Hepatocyte (in vitro differentiated cells): ENCODE measurements at regions not wholly inside any gene's neighbourhood (a gene's known extent, or its start where the extent isn't known, plus 50 kb on each side); places are given as distances from the start of the nearest gene placed in this dataset.

ENCODE experiments used
- DNase-seq: peaks from one replicate; pipeline ENCODE4 v3.0.0-alpha.2; 2016; ENCODE audit warnings: low spot score
- H2AFZ ChIP-seq: fragments of 200-600 bp; sonication (generic); 2 replicates; pipeline ENCODE4 v1.6.0; 2016; ENCODE audit warnings: antibody characterized with exemption, mild to moderate bottlenecking
- H3K27ac ChIP-seq: fragments of 200-600 bp; sonication (generic); 2 replicates; pipeline ENCODE4 v1.5.1; 2016; ENCODE audit warnings: mild to moderate bottlenecking
- H3K27me3 ChIP-seq: fragments of 200-600 bp; sonication (generic); 2 replicates; pipeline ENCODE4 v1.6.1; 2016
- H3K36me3 ChIP-seq: fragments of 200-600 bp; sonication (generic); replicated peaks from 2 replicates; pipeline ENCODE4 v1.5.1; 2016; ENCODE audit warnings: low read depth; ENCODE audit not compliant: insufficient read depth
- H3K4me1 ChIP-seq: fragments of 200-600 bp; sonication (generic); 2 replicates; pipeline ENCODE4 v1.5.1; 2016; ENCODE audit warnings: mild to moderate bottlenecking, moderate library complexity; ENCODE audit not compliant: insufficient read depth
- H3K4me2 ChIP-seq: fragments of 200-600 bp; sonication (generic); 2 replicates; pipeline ENCODE4 v1.6.0; 2016
- H3K4me3 ChIP-seq: fragments of 200-600 bp; sonication (generic); 2 replicates; pipeline ENCODE4 v1.5.1; 2016; ENCODE audit warnings: mild to moderate bottlenecking
- H3K79me2 ChIP-seq: fragments of 200-600 bp; sonication (generic); 2 replicates; pipeline ENCODE4 v1.6.0; 2017; ENCODE audit warnings: mild to moderate bottlenecking
- H3K9me2 ChIP-seq: fragments of 200-600 bp; sonication (generic); replicated peaks from 2 replicates; pipeline ENCODE4 v1.6.0; 2017; ENCODE audit warnings: mild to moderate bottlenecking; ENCODE audit not compliant: insufficient read depth
- H3K9me3 ChIP-seq: fragments of 200-600 bp; sonication (generic); 2 replicates; pipeline ENCODE4 v1.5.1; 2016; ENCODE audit warnings: low read depth, mild to moderate bottlenecking
- H4K20me1 ChIP-seq: fragments of 200-600 bp; sonication (generic); 2 replicates; pipeline ENCODE4 v1.6.0; 2016; ENCODE audit warnings: mild to moderate bottlenecking; ENCODE audit not compliant: insufficient read depth, poor library complexity, severe bottlenecking
- CTCF ChIP-seq: fragments of 200-600 bp; sonication (generic); IDR thresholded peaks from 2 replicates; pipeline ENCODE4 v1.5.1; 2016; ENCODE audit warnings: antibody characterized with exemption, mild to moderate bottlenecking; ENCODE audit not compliant: poor library complexity
- EZH2 ChIP-seq: fragments of 200-600 bp; sonication (generic); IDR thresholded peaks from 2 replicates; pipeline ENCODE4 v1.6.1; 2016; ENCODE audit warnings: antibody characterized with exemption, mild to moderate bottlenecking, borderline replicate concordance
- EZH2phosphoT487 ChIP-seq: fragments of 200-600 bp; sonication (generic); IDR thresholded peaks from one replicate; pipeline ENCODE4 v1.6.1; 2018; ENCODE audit warnings: antibody characterized with exemption, mild to moderate bottlenecking, low read depth, moderate library complexity; ENCODE audit not compliant: unreplicated experiment, severe bottlenecking
- WGBS: methylation state at CpG from one replicate; pipeline ENCODE4 v1.1.6; 2016; ENCODE audit warnings: low lambda C conversion rate; ENCODE audit errors: missing lambda C conversion rate; 5-methylcytosine and 5-hydroxymethylcytosine counted together

GRCh38 chr5:28403846-28404245, 1365.5 kb upstream of the CDH9 start:
- no peak overlapping the region for H3K4me3 ChIP-seq
- no peaks in the 10 kb centered on the region for H3K79me2 ChIP-seq
- no peak for TF ChIP-seq EZH2
- no peaks in the 10 kb centered on the region for H4K20me1 ChIP-seq
- H3K27ac ChIP-seq: no peak overlapping the region
- H3K9me3 ChIP-seq: no peaks in the 10 kb centered on the region
- H3K4me1 ChIP-seq: no peaks in the 10 kb centered on the region
- H2AFZ ChIP-seq: no peak overlapping the region
- no peaks in the 10 kb centered on the region for H3K36me3 ChIP-seq
- H3K27me3 ChIP-seq: no peaks in the 10 kb centered on the region
- H3K4me2 ChIP-seq: no peak overlapping the region
- WGBS: 63% methylated on average over 5 of the region's 5 CpGs
- DNase-seq: no peak
- H3K9me2 ChIP-seq: no peaks in the 10 kb centered on the region

GRCh38 chr5:28402590-28403301, 1364.4 kb upstream of the CDH9 start:
- Histone ChIP-seq H3K9me3 (no peaks in the 10 kb centered on the region), H2AFZ (no peak overlapping the region), H3K27me3 (no peaks in the 10 kb centered on the region), H3K4me3 (no peak overlapping the region), H3K79me2 (no peaks in the 10 kb centered on the region), H3K4me2 (no peak overlapping the region), H3K4me1 (peaks cover 8% of the 10 kb centered on the region), H3K27ac (no peak overlapping the region), H4K20me1 (no peaks in the 10 kb centered on the region), H3K9me2 (no peaks in the 10 kb centered on the region), H3K36me3 (no peaks in the 10 kb centered on the region)
- TF ChIP-seq CTCF (no peak), EZH2 (no peak), EZH2phosphoT487 (no peak)
- no peak for DNase-seq
- WGBS: 84% methylated on average over 3 of the region's 3 CpGs

DNA sequence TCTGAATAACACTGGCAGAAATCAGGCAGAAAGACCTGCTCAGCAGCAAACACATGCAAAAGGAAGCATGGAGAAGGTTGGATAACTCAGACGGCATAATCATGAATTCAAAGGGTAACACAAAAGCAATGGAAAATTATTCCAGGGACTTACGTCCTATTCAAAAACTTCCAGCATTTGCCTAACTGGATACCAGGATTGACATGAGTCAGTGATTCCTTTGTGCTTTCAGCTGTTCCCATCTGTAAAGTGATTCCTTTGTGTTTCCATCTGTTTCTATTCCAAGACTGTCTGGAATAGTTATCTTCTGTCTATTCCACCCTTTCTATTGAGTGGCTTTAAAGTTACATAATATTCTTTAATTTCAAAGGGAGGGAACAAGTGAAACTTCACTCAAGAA, 1361.7 kb upstream of the CDH9 start:
- DNase-seq: no peak
- Histone ChIP-seq H3K9me2 (no peaks in the 10 kb centered on the region), H3K4me2 (no peak overlapping the region), H3K9me3 (no peaks in the 10 kb centered on the region), H3K27me3 (no peaks in the 10 kb centered on the region), H3K36me3 (no peaks in the 10 kb centered on the region), H3K4me1 (peaks cover 8% of the 10 kb centered on the region), H3K79me2 (no peaks in the 10 kb centered on the region), H4K20me1 (no peaks in the 10 kb centered on the region), H2AFZ (no peak overlapping the region), H3K4me3 (no peak overlapping the region), H3K27ac (no peak overlapping the region)
- 93% methylated on average over 2 of the region's 2 CpGs for WGBS
- TF ChIP-seq EZH2phosphoT487 (no peak), CTCF (no peak), EZH2 (no peak)

GRCh38 chr5:28399211-28399610, 1360.8 kb upstream of the CDH9 start:
- no peaks in the 10 kb centered on the region for H3K9me2 ChIP-seq
- TF ChIP-seq EZH2 (no peak), EZH2phosphoT487 (no peak), CTCF (no peak)

More at GRCh38 chr5:28399211-28399610, 1360.8 kb upstream of the CDH9 start:
- H2AFZ ChIP-seq: no peak overlapping the region
- H3K27ac ChIP-seq: no peak overlapping the region
- no peaks in the 10 kb centered on the region for H3K27me3 ChIP-seq
- no peaks in the 10 kb centered on the region for H3K9me3 ChIP-seq
- H3K4me2 ChIP-seq: no peak overlapping the region
- H4K20me1 ChIP-seq: no peaks in the 10 kb centered on the region
- peaks cover 8% of the 10 kb centered on the region for H3K4me1 ChIP-seq
- no peaks in the 10 kb centered on the region for H3K36me3 ChIP-seq
- H3K4me3 ChIP-seq: no peak overlapping the region
- DNase-seq: no peak
- H3K79me2 ChIP-seq: no peaks in the 10 kb centered on the region
